Upper lobe of left lung (tissue), 4 donors: ENCODE measurements at regions not wholly inside any gene's neighbourhood (a gene's known extent, or its start where the extent isn't known, plus 50 kb on each side); places are given as distances from the start of the nearest gene placed in this dataset.

Source experiments
- CTCF ChIP-seq, 6 experiments: fragments of 450-650 bp in 4 of 6; fragments of 200-600 bp in 2 of 6; sonication (generic) in 2 of 6; IDR thresholded peaks; one replicate each; pipeline ENCODE4 v1.5.1; 2016 to 2019; ENCODE audit warnings: antibody characterized with exemption in 6 of 6
- POLR2A ChIP-seq, 4 donors: fragments of 450-650 bp; IDR thresholded peaks; one replicate each; pipeline ENCODE4 v1.5.1; 2016 to 2017; ENCODE audit warnings: antibody characterized with exemption in 4 of 4, mild to moderate bottlenecking in 2 of 4

GRCh38 chr15:62394079-62394478 lies 229.0 kb upstream of the C2CD4B start:
- TF ChIP-seq CTCF (IDR thresholded peaks at IDR 0.05), result no peak
- no peak for TF ChIP-seq POLR2A (IDR thresholded peaks at IDR 0.05)
